HG03378 (cell line): ENCODE measurements at regions not wholly inside any gene's neighbourhood (a gene's known extent, or its start where the extent isn't known, plus 50 kb on each side); places are given as distances from the start of the nearest gene placed in this dataset.
"Not testable (repeated sequence)": the region's sequence is repeated elsewhere in the genome, so short reads cannot be mapped to it uniquely, and the experiment has no call there.

ENCODE experiments used
- ATAC-seq: cut with Tn5 transposase; IDR thresholded peaks from one replicate; pipeline ENCODE4 v1.9.1; 2021; ENCODE audit warnings: mild to moderate bottlenecking, moderate library complexity; ENCODE audit not compliant: unreplicated experiment

- ATAC-seq = no peak
Measured at GRCh38 chr17:83202002-83203000, 122.9 kb downstream of the METRNL start.

GRCh38 chr17:83203073-83203471, 123.7 kb downstream of the METRNL start:
- ATAC-seq = no peak

- ATAC-seq = no peak
Measured at GRCh38 chr17:83203472-83204221, 124.2 kb downstream of the METRNL start.

DNA sequence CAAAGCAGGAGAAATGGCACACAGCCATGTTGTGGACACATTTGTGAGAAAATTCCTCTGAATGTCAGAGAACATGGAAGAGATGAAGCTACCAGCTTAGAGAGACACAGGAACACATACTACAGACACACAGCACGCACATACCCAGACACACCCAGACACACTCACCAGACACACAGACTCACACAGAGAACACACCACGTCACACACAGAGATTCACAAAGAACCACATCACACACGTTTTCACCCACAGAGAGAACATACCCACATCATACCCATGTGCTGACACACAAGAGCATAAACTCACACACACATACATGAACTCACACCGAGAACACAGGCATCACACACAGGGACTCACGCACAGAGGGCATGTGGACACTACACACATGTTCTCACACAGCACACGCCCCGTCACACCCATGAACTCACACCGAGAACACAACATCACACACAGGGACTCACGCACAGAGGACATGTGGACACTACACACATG, 124.9 kb downstream of the METRNL start:
- ATAC-seq = no peak

DNA sequence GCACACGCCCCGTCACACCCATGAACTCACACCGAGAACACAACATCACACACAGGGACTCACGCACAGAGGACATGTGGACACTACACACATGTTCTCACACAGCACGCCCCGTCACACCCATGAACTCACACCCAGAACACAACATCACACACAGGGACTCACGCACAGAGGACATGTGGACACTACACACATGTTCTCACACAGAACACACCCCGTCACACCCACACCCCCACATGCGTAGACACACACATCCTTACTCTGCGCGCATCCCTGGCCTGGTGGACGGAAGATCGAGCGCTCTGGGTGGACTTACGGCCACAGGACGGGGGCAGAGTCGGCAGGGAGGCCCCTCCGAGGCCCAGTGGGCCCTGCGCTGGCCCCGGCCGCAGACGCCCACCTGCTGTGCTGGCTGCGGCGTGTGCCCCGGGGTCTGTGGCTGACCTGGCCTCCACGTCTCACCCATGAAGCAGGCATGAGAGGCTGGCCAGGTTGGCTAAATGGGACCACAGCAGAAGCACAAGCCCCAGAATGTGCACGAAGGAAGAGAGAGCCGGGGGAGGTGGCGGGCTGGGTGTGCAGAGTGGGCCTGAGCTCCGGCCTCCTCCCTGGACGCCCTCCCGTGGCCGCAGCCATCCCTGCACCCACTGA, 125.5 kb downstream of the METRNL start:
- not testable (repeated sequence) for ATAC-seq

DNA sequence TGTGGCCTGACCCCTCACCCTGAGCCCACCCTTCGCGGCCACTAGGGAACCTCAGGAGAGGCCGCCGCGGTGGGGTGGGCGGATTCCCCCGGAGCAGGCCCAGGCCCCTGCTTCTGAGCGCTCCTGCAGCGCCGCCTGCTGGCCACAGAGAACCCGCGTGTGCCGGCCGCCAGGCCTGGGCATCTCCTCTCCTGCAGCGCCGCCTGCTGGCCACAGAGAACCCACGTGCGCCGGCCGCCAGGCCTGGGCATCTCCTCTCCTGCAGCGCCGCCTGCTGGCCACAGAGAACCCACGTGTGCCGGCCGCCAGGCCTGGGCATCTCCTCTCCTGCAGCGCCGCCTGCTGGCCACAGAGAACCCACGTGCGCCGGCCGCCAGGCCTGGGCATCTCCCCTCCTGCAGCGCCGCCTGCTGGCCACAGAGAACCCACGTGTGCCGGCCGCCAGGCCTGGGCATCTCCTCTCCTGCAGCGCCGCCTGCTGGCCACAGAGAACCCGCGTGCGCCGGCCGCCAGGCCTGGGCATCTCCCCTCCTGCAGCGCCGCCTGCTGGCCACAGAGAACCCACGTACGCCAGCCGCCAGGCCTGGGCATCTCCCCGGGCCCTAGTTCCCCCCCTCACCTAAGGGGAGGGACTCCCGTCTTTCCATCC, 126.1 kb downstream of the METRNL start:
- ATAC-seq = not testable (repeated sequence)

GRCh38 chr17:83206036-83206394, 126.6 kb downstream of the METRNL start:
- ATAC-seq = not testable (repeated sequence)

DNA sequence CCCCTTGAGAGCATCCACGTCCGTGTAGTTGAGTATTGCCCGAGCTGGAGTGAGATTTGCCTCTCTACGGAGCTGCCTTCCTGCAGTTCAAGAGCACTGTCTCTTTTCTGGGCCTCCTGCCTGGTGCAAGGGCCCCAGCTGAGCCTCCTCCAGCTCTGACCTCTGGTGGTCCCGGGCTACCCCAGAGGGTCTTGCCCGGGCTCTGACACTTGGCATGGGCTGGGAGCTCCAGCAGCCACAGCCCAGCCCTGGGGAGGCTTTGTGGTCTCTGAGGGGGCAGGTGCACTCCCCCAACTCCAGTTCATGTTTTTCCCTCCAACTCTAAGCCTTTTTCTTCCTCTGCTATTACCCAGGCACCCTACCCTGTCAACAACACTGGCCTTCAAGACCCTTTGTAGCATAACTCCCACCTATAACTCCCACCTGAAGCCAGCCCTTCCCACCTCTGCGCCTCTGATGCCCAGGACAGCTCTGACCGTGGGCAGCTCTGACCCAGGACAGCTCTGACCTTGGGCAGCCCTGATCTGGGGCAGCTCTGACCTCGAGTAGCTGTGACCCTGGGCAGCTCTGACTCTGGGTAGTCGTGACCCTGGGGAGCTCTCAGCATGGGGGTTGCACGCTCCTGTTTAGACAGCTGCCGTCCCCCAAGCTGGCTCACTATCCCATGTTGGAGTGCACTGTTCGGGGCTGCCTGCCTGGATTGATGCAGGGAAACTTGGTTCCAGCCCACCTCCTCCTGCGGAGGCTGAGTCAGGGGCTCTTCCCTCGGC, 127.6 kb downstream of the METRNL start:
- not testable (repeated sequence) for ATAC-seq

DNA sequence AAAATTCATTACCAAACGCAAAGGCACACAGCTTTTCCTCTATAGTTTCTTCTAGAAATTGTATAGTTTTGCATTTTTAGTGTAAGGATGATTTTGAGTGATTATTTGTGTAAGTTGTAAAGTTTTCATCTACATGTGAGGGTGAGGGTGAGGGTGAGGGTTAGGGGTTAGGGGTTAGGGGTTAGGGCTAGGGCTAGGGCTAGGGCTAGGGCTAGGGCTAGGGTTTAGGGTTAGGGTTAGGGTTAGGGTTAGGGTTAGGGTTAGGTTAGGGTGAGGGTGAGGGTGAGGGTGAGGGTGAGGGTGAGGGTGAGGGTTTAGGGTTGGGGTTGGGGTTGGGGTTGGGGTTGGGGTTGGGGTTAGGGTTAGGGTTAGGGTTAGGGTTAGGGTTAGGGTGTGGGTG, 167.6 kb downstream of the METRNL start:
- not testable (repeated sequence) for ATAC-seq
